GM12878 (cell line): ENCODE measurements at regions not wholly inside any gene's neighbourhood (a gene's known extent, or its start where the extent isn't known, plus 50 kb on each side); places are given as distances from the start of the nearest gene placed in this dataset.

Experiments
- CHD1 ChIP-seq: IDR thresholded peaks from 2 replicates; pipeline ENCODE4 v1.6.1; 2012; ENCODE audit warnings: low read depth, low read length, improper control_type of control experiment
- HDAC2 ChIP-seq: fragments of 200-600 bp; sonication (generic); IDR thresholded peaks from 2 replicates; pipeline ENCODE4 v1.6.1; 2017
- IKZF2 ChIP-seq, 2 experiments: fragments of 450-650 bp; IDR thresholded peaks; 2 replicates each; pipeline ENCODE4 v1.6.1; 2017; ENCODE audit warnings: mild to moderate bottlenecking in 2 of 2, moderate library complexity in 2 of 2
- KDM1A ChIP-seq: fragments of 200-600 bp; sonication (generic); IDR thresholded peaks from 2 replicates; pipeline ENCODE4 v1.6.1; 2016; ENCODE audit warnings: borderline replicate concordance
- TAF1 ChIP-seq: IDR thresholded peaks from 2 replicates; pipeline ENCODE4 v1.6.1; 2011; ENCODE audit warnings: mild to moderate bottlenecking, low read depth, low read length, borderline replicate concordance
- TF ChIP-seq, protein P1 (sequence below): IDR thresholded peaks from 2 replicates; pipeline ENCODE4 v1.6.1; 2011; ENCODE audit warnings: low read depth, mild to moderate bottlenecking, low read length, moderate library complexity, borderline replicate concordance; ENCODE audit errors: extremely low read depth
- TF ChIP-seq, protein P2 (sequence below), 3 experiments: IDR thresholded peaks in 2 of 3; conservative IDR thresholded peaks in 1 of 3; 2 replicates each; pipeline ENCODE4 v1.5.1; 2011; ENCODE audit warnings: low read depth in 3 of 3, low read length in 3 of 3, mild to moderate bottlenecking in 3 of 3, control low read depth in 2 of 3, moderate library complexity in 2 of 3, inconsistent platforms in 1 of 3, mixed read lengths in 1 of 3; ENCODE audit not compliant: control insufficient read depth in 2 of 3, insufficient read depth in 1 of 3; ENCODE audit errors: extremely low read depth in 1 of 3

- TF ChIP-seq CHD1 (no peak), KDM1A (no peak), IKZF2 (IDR thresholded peaks at IDR 0.05) (no peak), HDAC2 (no peak), TAF1 (no peak)
- TF ChIP-seq, protein P1, sequence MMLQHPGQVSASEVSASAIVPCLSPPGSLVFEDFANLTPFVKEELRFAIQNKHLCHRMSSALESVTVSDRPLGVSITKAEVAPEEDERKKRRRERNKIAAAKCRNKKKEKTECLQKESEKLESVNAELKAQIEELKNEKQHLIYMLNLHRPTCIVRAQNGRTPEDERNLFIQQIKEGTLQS: no peak
- TF ChIP-seq, protein P2, sequence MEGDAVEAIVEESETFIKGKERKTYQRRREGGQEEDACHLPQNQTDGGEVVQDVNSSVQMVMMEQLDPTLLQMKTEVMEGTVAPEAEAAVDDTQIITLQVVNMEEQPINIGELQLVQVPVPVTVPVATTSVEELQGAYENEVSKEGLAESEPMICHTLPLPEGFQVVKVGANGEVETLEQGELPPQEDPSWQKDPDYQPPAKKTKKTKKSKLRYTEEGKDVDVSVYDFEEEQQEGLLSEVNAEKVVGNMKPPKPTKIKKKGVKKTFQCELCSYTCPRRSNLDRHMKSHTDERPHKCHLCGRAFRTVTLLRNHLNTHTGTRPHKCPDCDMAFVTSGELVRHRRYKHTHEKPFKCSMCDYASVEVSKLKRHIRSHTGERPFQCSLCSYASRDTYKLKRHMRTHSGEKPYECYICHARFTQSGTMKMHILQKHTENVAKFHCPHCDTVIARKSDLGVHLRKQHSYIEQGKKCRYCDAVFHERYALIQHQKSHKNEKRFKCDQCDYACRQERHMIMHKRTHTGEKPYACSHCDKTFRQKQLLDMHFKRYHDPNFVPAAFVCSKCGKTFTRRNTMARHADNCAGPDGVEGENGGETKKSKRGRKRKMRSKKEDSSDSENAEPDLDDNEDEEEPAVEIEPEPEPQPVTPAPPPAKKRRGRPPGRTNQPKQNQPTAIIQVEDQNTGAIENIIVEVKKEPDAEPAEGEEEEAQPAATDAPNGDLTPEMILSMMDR (IDR thresholded peaks at IDR 0.05 in 2 of 3, conservative IDR thresholded peaks at IDR 0.05 in 1 of 3; ENCODE audit: control insufficient read depth in 2 of 3, extremely low read depth in 1 of 3, insufficient read depth in 1 of 3, low read depth in 3 of 3, low read length in 3 of 3): no peak
Observed at GRCh38 chr17:45703348-45703747, 80.8 kb upstream of the CRHR1 start.
